ENCODE measurements at regions not wholly inside any gene's neighbourhood (a gene's known extent, or its start where the extent isn't known, plus 50 kb on each side); places are given as distances from the start of the nearest gene placed in this dataset.
"Not testable (repeated sequence)": the region's sequence is repeated elsewhere in the genome, so short reads cannot be mapped to it uniquely, and the experiment has no call there.

DNA sequence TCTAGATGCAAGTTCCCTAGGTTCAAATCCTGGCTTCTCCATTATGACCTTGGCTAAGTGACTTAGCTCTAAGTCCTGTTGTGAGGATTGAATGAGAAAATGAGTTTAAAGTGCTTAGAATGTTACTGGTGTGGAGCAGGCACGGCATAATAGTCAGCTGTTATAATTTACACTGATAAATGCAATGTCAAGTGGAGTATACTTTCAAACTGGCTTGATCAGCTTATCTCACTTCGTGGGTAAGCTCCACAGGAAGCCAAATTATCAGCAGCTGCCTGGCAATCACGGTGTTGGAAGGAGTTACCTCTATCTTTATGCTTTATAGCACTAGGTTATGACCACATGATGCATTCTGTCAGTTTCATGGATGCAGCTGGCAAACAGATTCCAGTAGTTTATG is 272.8 kb downstream of the OLFM4 start:
- DNase-seq = no peak

DNA sequence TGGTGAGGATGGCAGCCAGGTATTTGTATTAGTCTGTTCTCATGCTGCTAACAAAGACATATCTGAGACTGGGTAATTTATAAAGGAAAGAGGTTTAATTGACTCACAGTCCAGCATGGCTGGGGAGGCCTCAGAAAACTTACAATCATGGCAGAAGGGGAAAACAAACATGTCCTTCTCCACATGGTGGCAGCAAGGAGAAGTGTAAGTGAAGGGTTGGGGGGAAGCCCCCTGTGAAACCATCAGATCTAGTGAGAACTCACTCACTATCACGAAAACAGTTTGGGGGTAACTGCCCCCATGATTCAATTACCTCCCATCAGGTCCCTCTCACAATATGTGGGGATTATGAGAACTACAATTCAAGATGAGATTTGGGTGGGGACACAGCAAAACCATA is 276.8 kb downstream of the OLFM4 start:
- not testable (repeated sequence) for DNase-seq

DNA sequence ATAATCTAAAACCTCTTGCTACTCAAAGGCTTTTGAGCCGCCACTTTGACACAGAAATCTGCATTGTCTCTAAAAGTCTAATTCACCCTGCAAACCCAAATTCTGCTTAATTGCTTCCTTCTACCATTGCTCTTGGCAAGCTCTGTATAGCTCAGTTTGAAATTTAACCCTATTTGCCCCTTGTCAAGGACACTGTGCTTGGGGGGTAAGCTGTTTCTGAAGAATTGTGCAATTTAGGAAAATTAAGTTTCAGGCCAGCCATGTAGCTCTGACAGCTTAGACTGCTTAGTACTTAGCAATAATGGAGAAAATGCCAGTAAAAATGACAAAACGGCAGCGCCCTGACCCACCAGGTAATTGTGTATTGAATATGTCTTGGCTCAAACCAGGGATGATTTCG is 282.2 kb downstream of the OLFM4 start:
- no peak for DNase-seq

DNA sequence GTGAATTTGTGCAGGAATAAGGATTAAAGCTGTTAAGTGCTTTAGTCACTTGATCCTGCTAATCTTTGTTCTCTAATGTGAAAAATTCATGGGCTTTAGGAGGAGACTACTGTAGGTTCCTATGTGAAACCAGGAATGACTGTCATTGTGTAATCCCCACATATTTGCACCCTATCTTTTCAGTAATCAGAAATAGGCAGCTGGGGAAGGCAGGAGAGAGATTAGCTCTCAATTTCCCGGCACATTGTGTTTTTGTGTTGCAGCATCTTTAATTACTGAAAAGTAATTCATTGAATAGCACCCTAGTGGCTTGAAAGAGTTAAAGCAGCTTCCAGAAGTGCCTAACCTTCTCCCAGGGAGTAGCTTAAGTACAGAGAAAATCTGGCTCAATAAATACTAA is 282.9 kb downstream of the OLFM4 start:
- DNase-seq = no peak

DNA sequence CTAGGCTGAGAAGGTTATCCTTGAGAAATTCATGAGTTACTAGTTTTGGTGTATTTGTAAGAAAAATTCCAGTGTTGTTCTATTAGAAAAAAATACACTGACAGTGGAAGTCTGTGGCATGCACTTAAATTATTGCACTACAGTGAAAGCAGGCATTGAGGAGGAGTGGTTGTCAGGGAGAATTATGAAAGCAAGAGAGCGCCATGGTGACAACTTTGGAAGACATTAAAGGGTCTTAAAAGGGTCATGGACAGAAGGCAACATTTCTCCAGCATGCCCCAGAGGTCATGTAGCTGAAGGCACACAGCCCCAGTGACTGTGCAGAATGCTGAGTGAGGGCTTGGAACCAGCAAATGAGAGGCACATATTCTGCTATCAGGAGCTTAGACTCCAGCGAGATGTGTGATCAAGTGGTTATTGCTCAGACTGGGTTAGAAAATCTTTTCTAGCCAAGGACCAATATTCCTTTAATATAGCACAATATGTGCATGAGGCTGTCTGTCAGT is 292.7 kb downstream of the OLFM4 start:
- DNase-seq = no peak

DNA sequence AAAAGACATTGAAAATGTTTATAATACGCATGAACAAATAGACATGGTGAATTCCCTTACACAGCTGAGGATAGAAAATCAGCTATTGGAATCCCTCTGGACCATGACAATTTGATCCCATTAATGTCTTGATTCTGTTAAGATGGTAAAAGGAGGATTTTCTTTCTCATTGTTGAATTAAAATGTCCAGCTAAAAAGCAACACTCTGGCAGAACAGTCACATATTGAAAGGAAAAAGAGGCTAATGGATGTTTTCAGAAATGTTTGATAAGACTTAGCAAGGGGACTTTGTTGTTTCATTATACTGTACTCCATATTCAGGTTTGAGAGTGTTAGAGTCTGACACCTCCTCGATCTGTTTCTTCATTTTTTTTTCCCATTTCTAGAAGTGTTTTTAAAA is 296.0 kb downstream of the OLFM4 start:
- DNase-seq = no peak

DNA sequence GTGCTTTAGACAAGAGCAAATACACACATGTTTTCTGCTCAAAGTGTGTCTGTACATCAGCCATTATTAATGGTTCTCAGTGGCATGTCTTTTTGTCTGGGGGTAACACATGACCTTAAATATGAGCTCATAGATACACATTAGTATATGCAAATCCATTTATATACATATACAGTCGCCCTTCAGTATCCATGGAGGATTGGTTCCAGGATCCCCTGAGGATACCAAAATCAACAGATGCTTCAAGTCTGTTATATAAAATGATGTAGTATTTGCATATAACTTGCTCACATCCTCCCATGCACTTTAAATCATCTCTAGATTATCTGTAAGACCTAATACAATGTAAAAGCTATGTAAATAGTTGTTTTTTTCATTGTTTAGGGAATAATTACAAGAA is 298.1 kb downstream of the OLFM4 start:
- no peak for DNase-seq

DNA sequence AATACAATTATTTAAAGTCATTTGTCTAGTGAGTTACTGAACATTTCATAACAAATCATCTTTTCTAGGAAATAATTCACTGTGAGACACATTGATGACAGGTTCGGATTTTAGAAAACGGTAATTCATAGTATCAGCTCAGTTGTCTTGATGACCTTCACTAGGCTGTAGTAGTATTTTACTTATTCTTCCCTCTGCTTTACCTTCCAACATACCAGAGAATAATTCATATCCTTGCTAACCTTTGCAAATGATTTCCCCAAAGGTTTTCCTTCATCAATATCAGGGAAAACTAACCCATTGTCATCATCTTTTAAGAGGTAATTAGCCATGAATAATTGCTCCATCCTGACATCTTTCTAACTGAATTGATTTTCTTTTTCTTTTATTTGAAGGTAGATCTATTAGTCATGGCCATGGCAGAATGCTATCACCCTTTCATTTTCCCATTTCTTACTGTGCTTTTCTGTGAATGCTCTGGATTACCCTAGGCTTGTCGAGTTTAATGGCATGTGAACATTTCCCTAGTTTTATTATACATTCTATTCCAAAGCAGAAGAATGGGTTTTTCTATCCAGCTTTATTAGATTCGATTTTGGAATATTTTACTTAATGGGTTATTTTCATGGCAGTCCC is 299.2 kb downstream of the OLFM4 start:
- no peak for DNase-seq

DNA sequence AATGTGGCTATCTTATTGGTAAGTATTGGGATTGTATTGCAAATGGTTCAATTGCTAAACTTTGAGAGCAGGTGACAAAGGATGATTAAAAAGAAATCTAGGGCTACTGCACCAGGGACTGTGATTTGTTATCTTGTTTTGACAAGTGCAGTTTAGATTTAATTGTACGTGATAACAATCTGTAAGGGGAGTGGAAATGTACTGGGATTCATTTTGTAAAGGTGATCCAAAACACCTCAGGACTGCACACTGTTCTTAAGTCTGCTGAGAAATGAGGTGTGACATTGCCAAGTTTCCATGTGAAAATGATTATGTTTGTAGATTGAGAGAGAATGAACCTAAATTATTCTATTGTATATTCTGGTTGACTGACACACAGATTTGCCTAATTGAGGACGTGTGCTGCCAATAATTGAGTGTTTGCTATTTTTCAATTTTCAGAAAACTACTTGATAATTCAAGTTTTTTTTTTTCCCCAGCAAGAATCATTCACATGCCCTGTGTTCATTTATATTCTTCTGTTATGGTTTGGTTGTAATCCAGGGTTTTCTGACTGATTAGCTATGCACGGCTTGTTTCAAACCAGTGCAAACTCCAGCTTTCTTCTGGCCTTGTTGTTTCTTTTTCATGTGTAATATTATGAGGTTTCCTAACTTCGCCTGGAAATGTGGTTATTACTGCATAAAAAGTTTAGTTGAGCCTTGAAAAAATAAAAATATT is 308.0 kb downstream of the OLFM4 start:
- no peak for DNase-seq

DNA sequence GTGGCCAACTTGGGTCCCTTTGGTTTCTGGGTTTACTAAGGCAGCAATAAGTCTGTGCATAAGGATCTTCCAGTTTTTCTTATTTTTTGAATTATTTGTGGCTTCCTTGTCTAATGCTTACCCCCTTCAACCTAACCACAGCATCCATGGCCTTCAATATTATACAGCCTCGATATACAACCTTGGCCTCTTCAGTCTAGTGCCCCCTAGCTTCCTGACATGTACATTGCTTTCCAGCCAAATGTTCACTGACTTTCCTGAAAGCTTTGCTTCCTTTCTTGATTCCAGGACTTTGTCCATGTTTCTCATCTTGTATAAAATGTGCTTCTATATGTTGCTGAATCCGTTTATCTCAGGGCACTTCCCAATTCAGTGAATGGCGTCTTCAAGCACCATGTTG is 310.1 kb downstream of the OLFM4 start:
- no peak for DNase-seq

DNA sequence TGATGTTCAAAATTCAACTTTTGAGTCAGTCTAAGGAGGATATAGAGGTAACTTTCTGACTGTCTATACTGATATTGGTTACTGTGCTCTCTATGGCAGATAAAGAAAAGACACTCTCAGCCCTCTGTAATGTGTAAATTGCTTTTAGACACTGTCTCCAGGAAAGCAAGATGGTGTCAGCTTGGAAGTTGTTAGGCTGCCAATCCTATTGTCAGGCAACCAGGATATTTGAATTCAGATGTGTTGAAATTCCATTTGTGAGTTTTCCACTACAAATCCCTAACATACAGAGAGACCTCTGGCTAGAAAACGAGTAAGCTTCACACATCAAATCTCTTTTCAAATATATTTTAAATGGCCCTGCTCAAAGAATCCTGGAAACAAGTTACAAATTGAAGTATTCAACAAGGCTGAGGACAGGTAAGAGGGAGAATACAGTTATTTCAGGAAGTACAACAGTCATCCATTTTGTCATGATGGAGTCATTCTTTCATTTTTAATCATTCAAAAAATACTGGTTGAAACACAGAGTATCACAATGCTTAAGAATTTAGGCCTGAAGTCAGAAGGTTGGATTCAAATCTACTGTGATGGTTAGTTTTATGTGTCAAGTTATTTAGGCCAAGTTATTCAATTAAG is 312.0 kb downstream of the OLFM4 start:
- no peak for DNase-seq

DNA sequence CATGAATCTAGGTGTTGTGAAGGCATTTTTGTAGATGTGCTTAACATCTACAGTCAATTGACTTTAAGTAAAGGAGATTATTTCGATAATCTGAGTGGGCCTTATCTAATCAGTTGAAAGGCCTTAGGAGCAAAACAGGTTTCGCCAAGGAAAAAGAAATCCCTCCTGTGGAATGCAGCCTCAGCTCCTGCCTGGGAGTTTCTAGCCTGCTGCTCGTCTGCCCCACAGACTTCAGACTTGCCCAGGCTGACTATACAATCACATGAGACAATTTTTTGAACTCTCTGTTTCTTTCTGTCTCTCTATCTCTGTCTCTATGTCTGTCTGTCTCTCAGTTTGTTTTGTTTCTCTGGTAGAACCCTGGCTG is 312.5 kb downstream of the OLFM4 start:
- no peak for DNase-seq

DNA sequence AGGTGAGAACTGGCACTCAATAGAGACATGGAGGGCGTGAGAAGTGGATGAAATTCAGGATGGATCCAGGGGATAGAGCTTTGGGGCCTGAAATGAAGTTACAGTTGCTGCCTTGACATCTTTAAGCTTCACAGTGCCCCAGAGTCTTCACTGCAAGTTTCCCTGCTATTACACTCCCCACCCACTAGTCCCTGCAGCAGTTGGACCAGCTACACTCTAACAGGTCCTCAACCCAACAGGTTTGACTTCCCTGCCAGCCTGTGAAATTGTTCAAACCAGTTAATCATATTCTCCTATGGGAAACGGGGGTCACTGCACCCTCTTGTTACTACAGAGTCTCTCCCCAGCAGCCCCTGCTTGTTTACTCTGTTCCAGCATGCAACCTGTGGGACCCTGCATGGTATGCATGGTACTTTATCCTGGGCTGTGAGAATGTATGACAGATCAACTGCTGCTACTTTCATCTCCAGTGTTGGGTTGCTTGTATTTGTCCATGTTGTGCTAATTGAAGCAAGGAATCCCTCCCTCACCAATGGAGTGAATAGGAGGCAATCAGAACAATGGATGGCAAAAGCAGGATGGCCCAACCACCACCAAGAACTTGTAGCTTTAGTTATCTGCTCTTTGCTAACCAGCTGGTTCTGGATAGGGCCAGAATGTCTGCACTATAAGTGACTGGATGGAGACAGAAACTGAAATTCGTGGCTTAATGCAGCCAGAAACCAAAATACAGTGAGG is 314.2 kb downstream of the OLFM4 start:
- DNase-seq = no peak

DNA sequence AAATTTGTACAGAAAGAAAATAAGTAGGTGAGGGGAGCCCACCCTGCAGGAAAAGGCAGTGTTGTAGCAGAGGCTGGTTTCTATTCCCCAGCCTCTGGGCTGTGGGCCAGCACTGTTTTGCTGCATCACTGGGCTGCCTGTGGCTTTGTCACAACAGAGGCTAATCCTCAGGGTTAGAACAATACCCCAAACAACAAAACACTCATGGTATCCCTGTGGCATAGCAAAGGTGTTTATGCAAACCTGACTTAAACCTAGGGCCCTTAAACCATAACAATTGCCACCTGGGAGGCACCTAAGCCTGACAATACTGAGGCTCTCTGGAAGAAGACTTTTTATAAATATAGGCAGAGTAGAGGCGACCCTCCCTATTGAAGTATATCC is 314.7 kb downstream of the OLFM4 start:
- no peak for DNase-seq

DNA sequence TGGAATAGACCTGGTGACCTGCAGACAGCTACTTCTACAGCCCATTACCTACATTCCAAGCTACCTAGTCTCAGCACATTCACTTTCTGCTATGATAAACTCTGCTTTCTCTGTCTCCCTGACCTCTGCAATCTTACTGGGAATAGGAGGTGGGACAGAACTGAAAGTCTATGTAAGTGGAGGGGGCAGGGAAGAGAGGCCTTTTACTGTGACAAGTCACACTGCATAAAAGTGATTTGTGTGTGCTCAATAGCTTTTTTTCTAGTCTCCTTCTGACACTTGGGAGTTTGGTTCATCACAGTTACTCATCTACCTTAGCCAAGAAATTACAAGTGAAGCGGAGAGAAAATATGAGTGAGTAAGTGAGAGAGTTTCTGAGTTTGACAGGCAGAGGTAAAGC is 322.4 kb downstream of the OLFM4 start:
- DNase-seq = no peak

DNA sequence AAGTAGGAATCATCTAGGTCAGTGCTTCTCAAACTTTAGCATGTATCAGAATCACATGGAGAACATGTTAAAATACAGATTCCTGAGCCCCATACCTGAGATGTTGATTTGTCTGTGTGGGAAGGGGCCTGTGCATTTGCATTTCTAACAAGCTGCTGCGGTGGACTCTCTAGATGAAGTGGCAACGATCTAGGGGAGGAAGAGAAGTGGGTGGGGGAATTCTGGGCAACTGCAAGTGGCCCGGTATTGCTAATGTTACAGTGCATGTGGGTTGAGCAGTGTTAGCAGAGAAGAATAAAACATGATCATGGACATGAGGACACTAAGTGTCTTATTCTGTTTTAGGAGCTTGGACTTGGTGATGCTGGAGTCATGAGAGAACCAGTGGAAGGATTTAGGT is 329.0 kb downstream of the OLFM4 start:
- DNase-seq = no peak

DNA sequence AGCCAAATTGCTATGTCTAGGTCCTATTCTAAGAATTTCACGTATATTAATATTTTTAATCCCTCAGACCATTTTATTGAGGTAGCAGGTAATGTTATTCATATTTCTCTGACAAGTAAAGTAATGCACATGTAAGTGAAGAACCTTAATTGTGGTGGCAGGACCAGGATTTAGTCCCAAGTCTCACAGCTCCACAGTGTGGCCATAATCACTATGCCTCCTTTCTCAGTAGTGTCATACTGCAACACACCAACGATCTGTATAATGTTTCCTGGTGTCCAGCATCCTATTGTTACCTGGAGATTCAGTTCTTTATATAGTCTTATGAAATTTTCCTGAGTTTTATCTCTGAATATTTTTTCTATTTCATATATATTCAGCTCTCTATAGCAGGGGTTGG is 340.3 kb downstream of the OLFM4 start:
- no peak for DNase-seq

DNA sequence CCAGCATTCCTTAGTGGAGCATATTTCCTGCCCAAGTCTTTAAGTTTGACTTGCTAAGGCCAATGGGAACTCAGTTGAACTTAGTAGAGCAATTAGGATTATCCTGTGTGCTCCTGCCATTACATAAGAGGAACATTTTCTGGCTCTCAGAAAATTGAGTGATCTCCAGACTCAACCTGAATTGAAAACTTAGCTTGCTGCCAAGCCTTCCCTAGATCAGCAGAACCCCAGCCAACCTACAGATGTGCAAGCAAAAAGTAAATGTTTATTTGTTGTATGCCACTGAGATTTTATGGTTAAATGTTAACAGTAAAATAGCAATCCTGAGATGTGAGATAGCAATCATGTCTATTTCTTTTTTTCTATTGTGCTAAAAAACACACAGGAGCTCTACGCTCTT is 350.9 kb downstream of the OLFM4 start:
- no peak for DNase-seq

DNA sequence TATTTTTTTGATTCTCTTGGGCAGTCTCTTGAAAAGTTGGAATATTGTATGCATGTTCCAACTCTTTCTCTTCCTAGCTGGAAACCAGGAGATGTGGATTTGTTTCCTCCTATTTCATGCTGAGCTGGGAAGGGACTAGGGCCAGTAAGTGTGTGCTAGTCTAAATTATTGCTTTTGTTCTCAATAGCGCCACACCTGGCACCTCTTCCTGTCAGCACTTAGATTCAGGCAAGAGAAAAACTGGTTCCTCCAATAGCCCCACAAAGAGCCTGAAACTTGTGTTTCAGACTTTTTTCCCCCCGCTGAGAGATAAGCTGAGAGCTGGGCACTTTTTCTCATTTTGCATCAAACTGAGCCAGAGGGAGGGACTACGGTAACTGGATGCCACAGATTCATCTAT is 353.4 kb downstream of the OLFM4 start:
- DNase-seq = no peak

DNA sequence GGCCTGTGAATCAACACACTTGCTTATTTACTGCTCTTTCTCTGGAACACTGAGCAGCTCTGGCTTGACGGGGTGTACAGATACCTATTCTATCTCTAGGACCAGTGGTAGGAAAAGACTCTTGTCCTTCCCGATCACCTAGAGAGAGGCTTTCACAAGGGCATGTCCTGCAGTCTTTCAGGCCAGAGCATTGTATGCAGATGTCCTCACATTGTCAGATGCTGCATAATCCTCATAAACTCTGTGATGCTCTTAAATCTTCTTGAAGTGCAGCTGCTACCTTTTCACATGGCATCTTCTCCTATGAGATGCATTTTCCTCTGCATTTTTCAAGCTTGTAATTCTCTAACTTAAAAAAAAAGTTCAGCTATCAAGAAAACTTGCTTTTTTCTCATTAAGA is 369.4 kb downstream of the OLFM4 start:
- DNase-seq = no peak

DNA sequence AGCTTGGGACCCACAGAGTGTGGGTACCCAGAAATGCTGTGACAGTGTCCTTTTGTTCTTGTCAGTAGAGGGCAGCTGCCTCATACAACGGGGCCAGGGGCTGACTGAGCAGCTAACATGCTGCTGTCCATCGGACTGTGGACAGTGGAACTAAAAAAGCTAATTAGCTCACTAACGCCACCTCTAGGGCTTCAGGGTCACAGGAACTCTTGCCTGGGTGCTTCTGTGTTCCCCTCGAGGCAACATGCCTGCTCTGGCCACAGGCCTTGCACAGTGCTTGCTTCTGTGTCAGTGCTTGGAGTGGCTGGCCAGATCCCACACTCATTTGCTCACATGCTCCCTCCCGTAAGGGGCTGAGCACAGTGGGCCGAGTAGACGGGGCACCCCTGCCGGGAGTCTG is 377.0 kb downstream of the OLFM4 start:
- no peak for DNase-seq

DNA sequence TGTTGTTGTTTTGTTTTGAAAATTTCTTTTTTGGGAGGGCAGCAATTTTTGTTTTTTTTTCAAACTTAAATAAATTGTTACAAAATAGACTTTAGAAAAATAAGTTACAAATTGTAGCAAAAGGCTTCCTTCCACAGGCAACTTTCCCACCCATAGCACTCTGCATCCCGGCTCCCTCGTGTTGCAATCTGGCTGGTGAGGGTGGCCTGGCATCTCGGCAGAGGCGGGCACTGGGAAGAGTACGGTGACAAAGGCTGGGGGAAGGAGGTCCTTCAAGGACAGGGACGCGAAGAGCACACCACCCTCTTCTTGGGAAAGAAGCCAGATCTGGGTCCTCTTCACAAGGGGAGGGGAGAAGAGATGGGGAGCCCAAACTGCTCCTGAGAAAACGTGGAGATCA is 379.7 kb downstream of the OLFM4 start:
- no peak for DNase-seq

DNA sequence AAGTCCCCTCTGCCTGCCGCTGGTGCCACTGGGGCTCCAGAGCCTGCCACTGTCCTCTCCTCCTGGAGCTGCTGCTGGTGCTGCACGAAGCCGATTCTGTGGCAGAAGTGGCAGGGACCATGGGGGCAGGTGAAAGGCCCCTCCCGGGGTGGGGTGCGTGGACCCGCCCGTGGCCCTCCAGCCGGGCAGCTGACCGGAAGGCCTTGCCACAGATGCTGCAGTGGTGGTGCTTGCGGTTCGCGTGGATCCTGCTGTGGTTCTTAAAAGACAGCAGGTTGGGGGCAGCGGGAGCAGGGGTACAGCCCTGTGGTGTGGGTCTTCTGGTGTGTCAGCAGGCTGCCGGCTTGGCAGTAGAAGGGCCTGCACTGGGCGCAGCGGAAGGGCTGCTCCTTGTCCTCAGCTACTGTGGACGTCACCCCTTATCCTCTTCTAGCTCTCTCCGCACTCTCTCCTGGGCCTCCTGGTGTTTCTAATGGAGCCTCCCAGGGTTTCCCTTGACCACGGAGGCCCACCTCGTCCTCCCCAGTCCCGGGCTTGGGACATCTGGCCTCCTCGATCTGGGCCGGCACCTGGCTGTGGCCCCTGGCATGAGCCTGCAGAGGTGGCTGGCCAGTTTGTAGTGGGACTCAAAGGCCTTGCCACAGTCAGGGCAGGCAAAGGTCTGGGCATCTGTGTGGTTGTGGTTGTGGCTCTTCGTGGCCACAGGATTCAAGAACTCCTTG is 380.4 kb downstream of the OLFM4 start:
- DNase-seq = no peak
